SK-N-MC (cell line): ENCODE measurements at regions not wholly inside any gene's neighbourhood (a gene's known extent, or its start where the extent isn't known, plus 50 kb on each side); places are given as distances from the start of the nearest gene placed in this dataset.

Experiments used
- DNase-seq: peaks from one replicate; pipeline ENCODE4 v3.0.0-alpha.2; 2011; ENCODE audit warnings: low read depth, low spot score
- H3K27ac ChIP-seq: fragments of 200-600 bp; sonication (generic); 2 replicates; pipeline ENCODE4 v1.5.1; 2016; ENCODE audit warnings: mixed run types
- H3K36me3 ChIP-seq: fragments of 200-600 bp; sonication (generic); 2 replicates; pipeline ENCODE4 v1.6.1; 2017; ENCODE audit warnings: antibody characterized with exemption, low read length, mixed read lengths; ENCODE audit not compliant: insufficient read depth
- H3K4me3 ChIP-seq: fragments of 200-600 bp; sonication (generic); 2 replicates; pipeline ENCODE4 v1.5.1; 2016
- H3K9ac ChIP-seq: fragments of 200-600 bp; sonication (generic); 2 replicates; pipeline ENCODE4 v1.8.0; 2017; ENCODE audit warnings: mixed run types, mixed read lengths; ENCODE audit not compliant: insufficient read length
- H3K9me3 ChIP-seq: fragments of 200-600 bp; sonication (generic); 2 replicates; pipeline ENCODE4 v1.6.1; 2017; ENCODE audit warnings: low read depth, mild to moderate bottlenecking, antibody characterized with exemption, low read length, moderate library complexity, mixed read lengths
- EZH2 ChIP-seq: fragments of 200-600 bp; sonication (generic); IDR thresholded peaks from one replicate; pipeline ENCODE4 v1.6.1; 2017; ENCODE audit warnings: antibody characterized with exemption
- FOXP2 ChIP-seq: optimal IDR thresholded peaks from 2 replicates; pipeline ENCODE3; 2011; ENCODE audit warnings: mild to moderate bottlenecking, moderate library complexity; ENCODE audit not compliant: insufficient read depth; ENCODE audit errors: extremely low read length, control extremely low read depth
- POLR2AphosphoS5 ChIP-seq: IDR thresholded peaks from 2 replicates; pipeline ENCODE4 v1.6.1; 2012; ENCODE audit warnings: mild to moderate bottlenecking, low read depth, low read length, borderline replicate concordance

DNA sequence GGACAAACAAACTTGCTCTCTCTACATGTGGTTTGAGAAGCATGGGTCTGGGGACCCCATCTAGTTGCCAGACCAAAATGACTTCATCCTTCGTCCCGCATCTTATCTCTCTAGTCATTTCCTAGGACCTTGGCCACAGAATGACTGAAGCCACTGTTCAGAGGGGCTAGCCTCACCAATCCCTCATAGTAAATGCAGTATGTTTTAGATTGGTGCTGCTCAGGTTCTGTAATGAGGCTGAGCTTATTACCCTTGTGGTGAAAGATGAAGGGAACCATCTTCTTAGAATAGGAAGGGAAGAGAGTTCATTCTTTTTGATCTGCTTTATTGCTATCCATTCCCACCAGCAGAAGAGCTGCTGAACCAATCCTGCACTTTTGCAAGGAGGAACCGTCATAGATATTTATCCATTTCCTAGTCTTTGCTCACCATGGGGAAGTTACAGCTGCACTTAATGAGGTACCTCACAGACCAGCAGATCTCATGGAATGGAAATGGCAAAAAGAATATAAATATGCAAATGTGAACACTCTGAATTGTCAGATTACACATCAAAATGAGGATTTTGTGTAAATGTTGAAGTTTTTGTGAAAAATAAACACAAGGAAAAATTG lies 436.7 kb downstream of the LPIN1 start:
- Histone ChIP-seq H3K9me3 (no peaks in the 10 kb centered on the region), H3K36me3 (no peaks in the 10 kb centered on the region), H3K27ac (no peak overlapping the region), H3K4me3 (no peak overlapping the region), H3K9ac (no peak overlapping the region)
- TF ChIP-seq POLR2AphosphoS5: no peak
- no peak for TF ChIP-seq FOXP2
- TF ChIP-seq EZH2: no peak
- no peak for DNase-seq

DNA sequence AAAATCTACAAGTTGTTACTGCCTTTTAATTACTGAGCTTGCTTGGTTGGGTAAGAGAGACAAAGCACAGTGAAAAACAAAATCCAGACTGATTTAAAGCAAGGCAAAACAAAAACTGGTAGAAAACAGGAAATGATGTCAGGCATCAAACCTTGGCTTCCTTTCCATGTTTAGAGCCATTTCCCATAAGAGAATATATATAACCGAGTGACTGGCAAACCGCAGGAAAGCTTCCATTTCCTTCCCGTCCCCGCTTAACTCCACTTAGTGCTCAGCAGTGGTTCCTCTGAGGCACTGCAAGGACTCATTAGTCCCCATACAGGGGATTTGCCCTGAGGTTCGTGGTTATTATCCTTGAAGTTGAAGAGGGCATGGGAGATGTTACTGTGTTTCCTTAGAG lies 446.3 kb downstream of the LPIN1 start:
- TF ChIP-seq POLR2AphosphoS5 (no peak), EZH2 (no peak), FOXP2 (no peak)
- DNase-seq: peak; percentile 32
- Histone ChIP-seq H3K9ac (no peak overlapping the region), H3K36me3 (no peaks in the 10 kb centered on the region), H3K27ac (no peak overlapping the region), H3K9me3 (no peaks in the 10 kb centered on the region), H3K4me3 (no peak overlapping the region)

DNA sequence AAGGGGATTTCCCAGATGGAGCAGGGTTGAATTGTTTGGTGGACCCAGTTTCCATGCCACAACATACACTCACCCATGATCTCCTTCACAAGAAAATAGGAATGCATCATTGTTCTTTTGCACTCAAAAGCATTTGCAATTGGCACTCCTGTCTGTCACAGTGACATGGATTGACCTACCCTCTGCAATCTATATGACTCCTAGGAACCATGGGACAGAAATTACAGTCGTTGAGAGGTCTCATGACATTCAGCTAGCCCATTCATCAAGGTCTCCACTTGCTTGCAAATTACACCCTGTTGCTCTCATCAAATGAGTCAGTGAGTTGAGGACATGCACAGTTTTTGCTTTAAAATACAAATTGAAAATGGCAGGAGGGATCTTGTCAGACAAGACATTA lies 448.5 kb downstream of the LPIN1 start:
- Histone ChIP-seq H3K36me3 (no peaks in the 10 kb centered on the region), H3K4me3 (no peak overlapping the region), H3K9me3 (no peaks in the 10 kb centered on the region), H3K27ac (no peak overlapping the region), H3K9ac (no peak overlapping the region)
- no peak for DNase-seq
- TF ChIP-seq FOXP2 (no peak), POLR2AphosphoS5 (no peak), EZH2 (no peak)

DNA sequence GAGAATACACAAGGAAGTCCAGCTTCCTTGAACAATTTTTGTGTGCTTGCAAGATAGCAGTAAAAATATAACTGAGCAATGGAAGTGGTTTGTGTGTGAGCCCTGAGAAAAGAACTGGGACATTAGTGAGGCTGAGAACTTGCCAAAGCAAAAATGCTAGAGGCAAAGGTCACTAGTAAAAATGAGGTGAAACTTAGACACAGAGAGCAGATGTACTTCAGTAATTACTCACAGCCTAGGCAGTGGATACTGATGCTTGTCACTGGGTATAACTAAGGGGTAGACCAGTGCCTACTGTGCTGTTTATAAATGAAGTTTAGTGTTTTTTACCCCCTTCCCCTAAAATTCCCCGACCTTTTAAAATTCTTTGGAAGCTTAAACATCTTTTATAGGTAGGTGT lies 450.1 kb downstream of the LPIN1 start:
- H3K36me3 ChIP-seq: no peaks in the 10 kb centered on the region
- no peak for DNase-seq
- no peaks in the 10 kb centered on the region for H3K9me3 ChIP-seq
- TF ChIP-seq FOXP2 (no peak), EZH2 (no peak), POLR2AphosphoS5 (no peak)
- no peak overlapping the region for H3K4me3 ChIP-seq
- H3K9ac ChIP-seq: no peak overlapping the region
- no peak overlapping the region for H3K27ac ChIP-seq

DNA sequence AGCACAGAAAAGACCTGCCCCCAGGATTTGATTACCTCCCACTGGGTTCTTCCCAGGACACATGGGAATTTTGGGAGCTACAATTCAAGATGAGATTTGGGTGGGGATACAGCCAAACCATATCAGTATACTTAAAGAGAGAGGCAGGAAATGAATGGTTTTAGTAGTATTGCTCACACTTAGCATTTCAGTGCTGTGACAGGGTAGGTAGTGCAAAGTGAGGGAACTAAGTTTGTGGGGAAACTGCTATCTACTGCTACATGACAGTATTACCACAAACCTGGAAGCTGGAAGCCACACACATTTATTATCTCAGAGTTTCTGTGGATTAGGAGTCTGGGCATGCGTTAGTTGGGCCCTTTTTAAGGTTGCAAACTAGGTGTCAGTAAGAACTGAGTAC lies 450.7 kb downstream of the LPIN1 start:
- H3K9ac ChIP-seq: no peak overlapping the region
- no peak overlapping the region for H3K4me3 ChIP-seq
- no peak for TF ChIP-seq POLR2AphosphoS5
- no peak for TF ChIP-seq EZH2
- no peak for TF ChIP-seq FOXP2
- H3K36me3 ChIP-seq: no peaks in the 10 kb centered on the region
- no peak overlapping the region for H3K27ac ChIP-seq
- DNase-seq: no peak
- H3K9me3 ChIP-seq: no peaks in the 10 kb centered on the region

- Histone ChIP-seq H3K4me3 (no peak overlapping the region), H3K9me3 (no peaks in the 10 kb centered on the region), H3K36me3 (no peaks in the 10 kb centered on the region), H3K27ac (no peak overlapping the region), H3K9ac (no peak overlapping the region)
- DNase-seq: no peak
- TF ChIP-seq EZH2 (no peak), FOXP2 (no peak), POLR2AphosphoS5 (no peak)
Observed at GRCh38 chr2:12199491-12200211, 453.2 kb downstream of the LPIN1 start.

DNA sequence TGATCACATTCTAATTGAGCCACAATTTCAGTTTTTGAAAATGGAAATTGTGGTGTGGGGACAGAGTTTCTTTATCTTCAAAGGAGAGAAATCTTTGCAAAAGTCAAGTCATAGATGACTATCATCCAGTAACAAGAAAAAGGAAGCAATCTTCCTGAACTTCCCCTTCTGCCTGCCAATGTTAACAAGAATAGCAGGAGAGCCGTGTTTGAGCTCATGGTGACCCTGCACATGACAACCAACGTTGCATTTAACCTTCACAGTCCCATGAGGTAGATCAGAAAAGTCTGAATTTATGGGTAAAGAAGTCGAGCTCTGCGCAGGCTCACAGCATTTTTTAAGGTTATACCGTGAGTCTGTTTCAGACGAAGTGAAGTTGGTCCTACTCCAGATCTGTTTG lies 454.9 kb downstream of the LPIN1 start:
- Histone ChIP-seq H3K9me3 (no peaks in the 10 kb centered on the region), H3K27ac (no peak overlapping the region), H3K4me3 (no peak overlapping the region), H3K36me3 (no peaks in the 10 kb centered on the region), H3K9ac (no peak overlapping the region)
- DNase-seq: no peak
- TF ChIP-seq FOXP2: no peak
- TF ChIP-seq POLR2AphosphoS5: no peak
- no peak for TF ChIP-seq EZH2

- H3K9me3 ChIP-seq: no peaks in the 10 kb centered on the region
- H3K4me3 ChIP-seq: no peak overlapping the region
- H3K36me3 ChIP-seq: no peaks in the 10 kb centered on the region
- H3K27ac ChIP-seq: no peak overlapping the region
- DNase-seq: no peak
- TF ChIP-seq POLR2AphosphoS5: no peak
- no peak for TF ChIP-seq FOXP2
- TF ChIP-seq EZH2: no peak
- no peak overlapping the region for H3K9ac ChIP-seq
Observed at GRCh38 chr2:12202313-12203075, 456.1 kb downstream of the LPIN1 start.
